Tibial nerve (tissue), 4 donors: ENCODE measurements at regions not wholly inside any gene's neighbourhood (a gene's known extent, or its start where the extent isn't known, plus 50 kb on each side); places are given as distances from the start of the nearest gene placed in this dataset.

Source experiments
- EP300 ChIP-seq, 2 donors: sonication (generic); formaldehyde crosslinking; IDR thresholded peaks; one replicate each; pipeline ENCODE4 v1.6.1; 2017; ENCODE audit warnings: antibody characterized with exemption in 2 of 2, mild to moderate bottlenecking in 1 of 2
- POLR2A ChIP-seq, 2 donors: fragments of 450-650 bp; IDR thresholded peaks; one replicate each; pipeline ENCODE4 v1.6.1; 2017; ENCODE audit warnings: antibody characterized with exemption in 2 of 2, mild to moderate bottlenecking in 2 of 2, moderate library complexity in 2 of 2
- TF ChIP-seq, protein P1 (sequence below), 5 experiments: fragments of 200-600 bp in 3 of 5; fragments of 450-650 bp in 2 of 5; sonication (generic) in 3 of 5; IDR thresholded peaks; one replicate each; pipeline ENCODE4 v1.5.1; 2016 to 2019; ENCODE audit warnings: antibody characterized with exemption in 5 of 5, mild to moderate bottlenecking in 3 of 5, moderate library complexity in 2 of 5

DNA sequence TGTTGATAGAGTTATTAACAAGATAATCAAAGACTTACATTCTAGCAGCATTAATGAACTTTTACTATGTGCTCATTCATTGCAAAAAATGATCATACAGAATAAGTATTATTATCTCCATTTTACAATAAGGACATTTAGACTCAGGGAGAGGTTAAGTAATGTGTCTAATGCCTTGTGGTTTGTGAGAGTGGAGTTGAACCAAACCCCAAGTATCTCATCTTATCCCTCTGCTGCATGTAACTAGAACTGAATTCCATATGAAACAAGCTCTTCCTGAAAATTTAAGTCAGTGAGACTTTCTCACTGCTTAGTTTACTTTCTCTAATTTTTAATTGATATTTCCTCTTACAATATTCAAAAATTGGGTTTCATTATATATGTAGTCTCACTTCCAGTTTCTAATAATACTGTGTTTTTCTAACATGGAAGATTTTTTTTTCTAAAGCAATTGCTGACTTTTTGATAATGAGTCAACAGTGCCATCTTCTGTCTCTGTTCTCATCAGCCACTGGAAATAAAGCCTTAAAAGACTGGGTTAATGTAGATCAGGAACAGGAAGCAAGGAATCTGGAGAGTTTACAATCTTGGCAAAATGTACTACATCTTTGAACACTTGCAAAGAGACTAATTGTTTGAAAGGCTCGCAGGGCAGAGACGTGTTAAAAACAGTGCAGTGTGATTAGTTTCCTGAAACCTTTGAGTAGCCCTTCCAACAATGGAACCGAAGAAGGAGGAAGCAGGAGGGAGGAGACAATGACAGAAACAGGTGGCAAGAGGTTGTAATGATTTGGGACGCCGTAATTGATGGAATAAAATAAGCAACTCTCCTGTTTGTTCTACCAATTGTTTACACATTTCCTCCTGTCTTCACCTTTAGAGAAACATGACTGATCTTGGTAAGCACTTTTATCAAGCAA is 567.6 kb downstream of the MRPL39 start:
- TF ChIP-seq, protein P1, sequence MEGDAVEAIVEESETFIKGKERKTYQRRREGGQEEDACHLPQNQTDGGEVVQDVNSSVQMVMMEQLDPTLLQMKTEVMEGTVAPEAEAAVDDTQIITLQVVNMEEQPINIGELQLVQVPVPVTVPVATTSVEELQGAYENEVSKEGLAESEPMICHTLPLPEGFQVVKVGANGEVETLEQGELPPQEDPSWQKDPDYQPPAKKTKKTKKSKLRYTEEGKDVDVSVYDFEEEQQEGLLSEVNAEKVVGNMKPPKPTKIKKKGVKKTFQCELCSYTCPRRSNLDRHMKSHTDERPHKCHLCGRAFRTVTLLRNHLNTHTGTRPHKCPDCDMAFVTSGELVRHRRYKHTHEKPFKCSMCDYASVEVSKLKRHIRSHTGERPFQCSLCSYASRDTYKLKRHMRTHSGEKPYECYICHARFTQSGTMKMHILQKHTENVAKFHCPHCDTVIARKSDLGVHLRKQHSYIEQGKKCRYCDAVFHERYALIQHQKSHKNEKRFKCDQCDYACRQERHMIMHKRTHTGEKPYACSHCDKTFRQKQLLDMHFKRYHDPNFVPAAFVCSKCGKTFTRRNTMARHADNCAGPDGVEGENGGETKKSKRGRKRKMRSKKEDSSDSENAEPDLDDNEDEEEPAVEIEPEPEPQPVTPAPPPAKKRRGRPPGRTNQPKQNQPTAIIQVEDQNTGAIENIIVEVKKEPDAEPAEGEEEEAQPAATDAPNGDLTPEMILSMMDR (IDR thresholded peaks at IDR 0.05) = peak in 4 of 5 experiments; percentile 11 to 48 (median 23)
- no peak for TF ChIP-seq POLR2A (IDR thresholded peaks at IDR 0.05)
- TF ChIP-seq EP300 (IDR thresholded peaks at IDR 0.05) = no peak
